Left ventricle myocardium inferior (tissue), 1 donor: ENCODE measurements at regions not wholly inside any gene's neighbourhood (a gene's known extent, or its start where the extent isn't known, plus 50 kb on each side); places are given as distances from the start of the nearest gene placed in this dataset.

Source experiments
- DNase-seq: peaks from one replicate; pipeline ENCODE4 v3.0.0-alpha.2; 2020
- H3K27ac ChIP-seq: fragments of 200-600 bp; replicated peaks from 2 replicates; pipeline ENCODE4 v1.8.0; 2021
- H3K27me3 ChIP-seq: fragments of 200-600 bp; 2 replicates; pipeline ENCODE4 v1.8.0; 2021; ENCODE audit warnings: low read depth
- H3K36me3 ChIP-seq: fragments of 200-600 bp; 2 replicates; pipeline ENCODE4 v1.8.0; 2021
- H3K4me1 ChIP-seq: fragments of 200-600 bp; 2 replicates; pipeline ENCODE4 v1.8.0; 2021
- H3K4me3 ChIP-seq: fragments of 200-600 bp; 2 replicates; pipeline ENCODE4 v1.8.0; 2021; ENCODE audit warnings: mild to moderate bottlenecking, moderate library complexity
- H3K9me3 ChIP-seq: fragments of 200-600 bp; replicated peaks from 2 replicates; pipeline ENCODE4 v1.8.0; 2021
- intact Hi-C: fragments of 100-400 bp; cut with micrococcal nuclease; formaldehyde crosslinking; loops from one replicate; pipeline ENCODE4 v1.11.0; 2022
- TF ChIP-seq, protein P1 (sequence below): fragments of 200-600 bp; IDR thresholded peaks from 2 replicates; pipeline ENCODE4 v1.8.0; 2021; ENCODE audit warnings: antibody characterized with exemption, mild to moderate bottlenecking, borderline replicate concordance
- donor health status: DM: no; HTN: yes; CAD: no; lungs with severe emphysema.

DNA sequence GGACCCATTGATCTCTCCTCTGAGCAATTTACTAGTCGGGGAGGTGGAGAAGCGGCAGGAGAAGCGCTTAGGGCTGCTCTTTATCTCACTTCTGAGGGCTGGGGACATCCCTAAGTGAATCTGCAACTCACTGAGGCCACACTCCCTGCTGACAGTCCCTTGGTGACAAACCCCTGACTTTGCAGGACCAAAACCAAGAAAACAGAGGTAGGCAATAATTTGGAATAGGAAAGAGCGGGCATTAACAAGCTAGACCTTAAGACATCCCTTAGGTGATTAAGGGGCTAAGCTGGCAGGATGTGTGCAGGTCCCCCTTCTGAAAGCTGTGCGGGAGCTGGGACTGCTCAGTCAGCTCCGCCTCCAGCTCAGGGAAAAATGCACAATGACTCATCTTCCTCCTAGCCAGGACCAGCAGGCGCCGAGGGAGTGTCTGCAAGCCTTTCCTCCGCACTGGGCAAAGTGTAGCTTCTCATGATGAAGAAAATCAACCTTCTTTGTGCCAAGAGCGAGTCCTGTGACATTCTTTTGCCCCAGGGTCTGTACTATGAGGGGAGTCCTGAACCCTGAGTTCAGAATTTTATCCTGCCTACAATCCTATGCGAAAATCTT, 63.3 kb downstream of the BOD1L2 start:
- TF ChIP-seq, protein P1, sequence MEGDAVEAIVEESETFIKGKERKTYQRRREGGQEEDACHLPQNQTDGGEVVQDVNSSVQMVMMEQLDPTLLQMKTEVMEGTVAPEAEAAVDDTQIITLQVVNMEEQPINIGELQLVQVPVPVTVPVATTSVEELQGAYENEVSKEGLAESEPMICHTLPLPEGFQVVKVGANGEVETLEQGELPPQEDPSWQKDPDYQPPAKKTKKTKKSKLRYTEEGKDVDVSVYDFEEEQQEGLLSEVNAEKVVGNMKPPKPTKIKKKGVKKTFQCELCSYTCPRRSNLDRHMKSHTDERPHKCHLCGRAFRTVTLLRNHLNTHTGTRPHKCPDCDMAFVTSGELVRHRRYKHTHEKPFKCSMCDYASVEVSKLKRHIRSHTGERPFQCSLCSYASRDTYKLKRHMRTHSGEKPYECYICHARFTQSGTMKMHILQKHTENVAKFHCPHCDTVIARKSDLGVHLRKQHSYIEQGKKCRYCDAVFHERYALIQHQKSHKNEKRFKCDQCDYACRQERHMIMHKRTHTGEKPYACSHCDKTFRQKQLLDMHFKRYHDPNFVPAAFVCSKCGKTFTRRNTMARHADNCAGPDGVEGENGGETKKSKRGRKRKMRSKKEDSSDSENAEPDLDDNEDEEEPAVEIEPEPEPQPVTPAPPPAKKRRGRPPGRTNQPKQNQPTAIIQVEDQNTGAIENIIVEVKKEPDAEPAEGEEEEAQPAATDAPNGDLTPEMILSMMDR, result no peak
- no peak overlapping the region for H3K27ac ChIP-seq
- DNase-seq, result peak; percentile 20
- H3K27me3 ChIP-seq, result peaks cover 84% of the 10 kb centered on the region
- H3K4me1 ChIP-seq, result peaks cover 14% of the 10 kb centered on the region
- peak overlapping the region; percentile 35 for H3K4me3 ChIP-seq
- intact Hi-C loops, result no loop called here
- H3K36me3 ChIP-seq, result no peaks in the 10 kb centered on the region
- peaks cover 5% of the 10 kb centered on the region for H3K9me3 ChIP-seq

DNA sequence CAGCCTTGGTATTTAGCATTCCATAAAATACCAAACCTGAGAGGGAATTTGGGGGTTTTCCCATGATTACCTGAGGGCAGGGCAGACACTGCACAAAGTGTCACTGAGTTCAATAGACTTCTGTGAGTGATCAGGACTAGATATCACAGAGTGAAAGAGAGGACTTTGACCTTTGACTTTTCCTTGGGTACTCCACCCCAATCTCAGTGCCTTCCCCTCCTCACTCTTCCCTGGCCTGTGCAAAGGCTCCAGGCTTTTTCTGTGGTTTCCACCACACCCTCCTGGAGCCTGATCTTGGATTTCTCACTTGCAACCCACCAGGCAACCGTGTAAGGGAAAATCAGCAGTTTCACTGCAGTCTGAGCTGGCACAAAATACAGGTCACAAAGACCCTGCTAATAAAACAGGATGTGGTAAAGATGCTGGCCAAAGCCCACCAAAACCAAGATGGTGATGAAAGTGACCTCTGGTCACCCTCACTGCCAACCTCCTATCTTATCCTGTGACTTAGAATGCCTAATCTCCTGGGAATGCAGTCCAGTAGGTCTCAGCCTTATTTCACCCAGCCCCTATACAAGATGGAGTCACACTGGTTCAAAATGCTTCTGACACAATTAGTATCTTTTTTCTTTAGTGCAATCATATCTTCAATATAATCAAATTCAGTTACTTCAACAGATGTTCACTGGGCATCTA, 64.0 kb downstream of the BOD1L2 start:
- intact Hi-C loops, result no loop called here
- Histone ChIP-seq H3K27me3 (peaks cover 80% of the 10 kb centered on the region), H3K4me3 (no peak overlapping the region), H3K9me3 (peaks cover 5% of the 10 kb centered on the region), H3K27ac (no peak overlapping the region), H3K36me3 (no peaks in the 10 kb centered on the region), H3K4me1 (peaks cover 14% of the 10 kb centered on the region)
- TF ChIP-seq, protein P1, result no peak
- DNase-seq, result no peak

DNA sequence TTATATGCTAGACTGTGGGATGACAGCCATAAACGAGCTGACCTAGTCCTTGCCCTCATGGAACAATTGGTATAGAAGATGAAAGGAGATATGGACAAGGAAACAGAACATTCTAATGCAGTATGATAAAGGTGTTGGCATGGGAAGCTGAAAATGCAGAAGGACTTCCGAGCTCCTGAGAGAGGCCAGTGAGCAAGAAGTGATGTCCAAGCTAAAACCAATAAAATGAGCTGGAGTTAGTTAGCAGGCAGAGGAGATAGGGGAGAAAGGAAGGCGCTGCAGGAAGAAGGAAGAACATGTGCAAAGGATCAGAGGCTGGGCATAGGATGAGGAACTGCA, 64.5 kb downstream of the BOD1L2 start:
- Histone ChIP-seq H3K36me3 (no peaks in the 10 kb centered on the region), H3K4me1 (peaks cover 14% of the 10 kb centered on the region), H3K4me3 (no peak overlapping the region), H3K9me3 (peaks cover 5% of the 10 kb centered on the region), H3K27ac (no peak overlapping the region), H3K27me3 (peaks cover 75% of the 10 kb centered on the region)
- DNase-seq, result no peak
- intact Hi-C loops, result no loop called here
- TF ChIP-seq, protein P1, result no peak

DNA sequence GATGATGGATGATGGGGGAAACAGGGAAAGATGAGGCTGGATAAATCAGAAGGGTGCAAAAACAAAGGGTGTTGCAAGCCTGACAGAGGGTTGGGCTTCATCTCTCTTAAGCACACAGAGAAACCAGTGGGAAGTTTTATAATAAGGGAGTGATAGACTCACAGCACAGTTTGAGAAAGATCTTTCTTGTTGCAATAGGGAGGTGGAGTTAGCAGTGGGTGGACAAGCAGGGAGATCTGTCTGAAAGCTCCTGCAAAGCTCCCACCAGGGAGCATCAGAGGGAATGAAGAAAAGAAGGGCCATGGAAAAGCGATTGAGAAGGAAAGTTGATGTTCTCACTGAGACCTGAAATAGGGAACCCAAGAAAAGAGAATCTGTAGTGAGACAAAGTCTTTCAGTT, 64.9 kb downstream of the BOD1L2 start:
- no peaks in the 10 kb centered on the region for H3K36me3 ChIP-seq
- H3K27me3 ChIP-seq, result peaks cover 71% of the 10 kb centered on the region
- H3K4me1 ChIP-seq, result peaks cover 14% of the 10 kb centered on the region
- intact Hi-C loops, result no loop called here
- TF ChIP-seq, protein P1, result no peak
- peaks cover 5% of the 10 kb centered on the region for H3K9me3 ChIP-seq
- H3K27ac ChIP-seq, result no peak overlapping the region
- no peak overlapping the region for H3K4me3 ChIP-seq
- DNase-seq, result no peak

DNA sequence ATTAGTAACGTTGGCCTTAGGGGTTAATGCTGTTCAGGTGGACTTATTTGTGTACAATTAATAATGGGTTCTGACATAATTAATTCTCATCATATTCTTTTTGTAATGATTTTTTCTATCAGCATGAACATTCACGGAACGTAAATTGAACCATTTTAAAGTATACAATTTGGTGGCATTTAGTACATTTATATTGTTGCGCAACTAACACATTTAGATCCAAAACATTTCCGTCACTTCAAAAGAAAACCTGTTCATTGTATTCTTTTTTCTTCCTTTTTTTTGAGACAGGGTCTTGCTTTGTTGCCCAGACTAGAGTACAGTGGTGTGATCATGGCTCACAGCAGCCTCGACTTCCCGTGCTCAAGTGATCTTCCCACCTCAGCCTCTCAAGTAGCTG, 65.8 kb downstream of the BOD1L2 start:
- intact Hi-C loops, result no loop called here

More for the DNA sequence above, 65.8 kb downstream of the BOD1L2 start:
- DNase-seq, result no peak
- H3K27ac ChIP-seq, result no peak overlapping the region
- H3K9me3 ChIP-seq, result peaks cover 5% of the 10 kb centered on the region
- H3K27me3 ChIP-seq, result peaks cover 62% of the 10 kb centered on the region
- TF ChIP-seq, protein P1, result no peak
- H3K4me1 ChIP-seq, result peaks cover 14% of the 10 kb centered on the region
- no peak overlapping the region for H3K4me3 ChIP-seq
- H3K36me3 ChIP-seq, result no peaks in the 10 kb centered on the region
